ENCODE measurements at regions not wholly inside any gene's neighbourhood (a gene's known extent, or its start where the extent isn't known, plus 50 kb on each side); places are given as distances from the start of the nearest gene placed in this dataset.

GRCh38 chr19:31146546-31147183 lies 202.6 kb downstream of the TSHZ3 start:
- no peak overlapping the region for H4K91ac ChIP-seq (ENCODE audit: insufficient read length, low read depth, low read length)
- no peak overlapping the region for H2BK5ac ChIP-seq (ENCODE audit: insufficient read length, low read length)
- H3K18ac ChIP-seq (ENCODE audit: insufficient read length, low read depth, low read length): no peak overlapping the region

More at GRCh38 chr19:31146546-31147183, 202.6 kb downstream of the TSHZ3 start:
- H3K4me1 ChIP-seq (ENCODE audit: insufficient read depth, low read length): no peaks in the 10 kb centered on the region
- no peak overlapping the region for H2BK20ac ChIP-seq (ENCODE audit: low read depth, low read length, poor library complexity, severe bottlenecking)
- H3K27ac ChIP-seq (ENCODE audit: insufficient read length, low read depth, low read length): no peak overlapping the region
- Mint-ChIP-seq H3K27ac (no peak overlapping the region), H3K4me1 (peaks cover 8 to 11% of the 10 kb centered on the region in 2 experiments; a peak in 3 of 4 replicates), H3K36me3 (ENCODE audit: insufficient read depth in 1 of 3, low read depth in 3 of 3) (no peaks in the 10 kb centered on the region), H3K4me3 (no peak overlapping the region), H3K27me3 (ENCODE audit: low read depth) (no peaks in the 10 kb centered on the region; the same call in 1 of the 2 replicates), H3K9me3 (no peaks in the 10 kb centered on the region; a peak in 1 of 5 replicates)
- no peak overlapping the region for H3K4me2 ChIP-seq (ENCODE audit: insufficient read depth, insufficient read length, low read length)
- no peak overlapping the region for H2BK15ac ChIP-seq (ENCODE audit: low read depth, low read length)
- no peak overlapping the region for H4K8ac ChIP-seq (replicated peaks; ENCODE audit: insufficient read length, low read depth, low read length)
- no peaks in the 10 kb centered on the region for H3K79me2 ChIP-seq (ENCODE audit: insufficient read depth, low read length)
- H4K20me1 ChIP-seq (ENCODE audit: control insufficient read depth, insufficient read depth, insufficient read length): no peaks in the 10 kb centered on the region
- no peak overlapping the region for H4K5ac ChIP-seq (ENCODE audit: insufficient read length, low read depth, low read length)
- no peak overlapping the region for H3K14ac ChIP-seq (ENCODE audit: insufficient read depth, low read length)
- TF ChIP-seq CTCF (conservative IDR thresholded peaks at IDR 0.05): no peak
- H2AFZ ChIP-seq (ENCODE audit: low read length): no peak overlapping the region
- no peaks in the 10 kb centered on the region for H3K9me3 ChIP-seq (ENCODE audit: control insufficient read depth, low read depth, low read length)
- H3K56ac ChIP-seq (ENCODE audit: insufficient read length, low read depth, low read length): no peak overlapping the region
- no CpG with 5 or more reads among the region's 16 CpGs for WGBS (ENCODE audit: extremely low coverage, insufficient read length, low lambda C conversion rate)
- H3K23me2 ChIP-seq (ENCODE audit: insufficient read length, low read depth, low read length, poor library complexity, severe bottlenecking): no peaks in the 10 kb centered on the region
- no peak overlapping the region for H2AK5ac ChIP-seq (ENCODE audit: insufficient read length, low read length)
- H3K4ac ChIP-seq (ENCODE audit: low read depth, low read length): no peak overlapping the region
- H3K27me3 ChIP-seq (ENCODE audit: insufficient read depth, low read length): no peaks in the 10 kb centered on the region
- no peak overlapping the region for H2BK120ac ChIP-seq (ENCODE audit: low read depth, low read length, poor library complexity, severe bottlenecking)
- no peak overlapping the region for H2BK12ac ChIP-seq (ENCODE audit: insufficient read length, low read depth, low read length)
- H3K9ac ChIP-seq (ENCODE audit: extremely low read depth, insufficient read length, low read length): no peak overlapping the region
- no peak for DNase-seq
- H3K23ac ChIP-seq (ENCODE audit: insufficient read length, low read depth, low read length): no peak overlapping the region
- no peak overlapping the region for H3T11ph ChIP-seq (ENCODE audit: low read length)
- H3K79me1 ChIP-seq (ENCODE audit: insufficient read depth, low read depth, low read length, poor library complexity, severe bottlenecking): no peaks in the 10 kb centered on the region

All from H9 (cell line).